HG03469 (cell line): ENCODE measurements at regions not wholly inside any gene's neighbourhood (a gene's known extent, or its start where the extent isn't known, plus 50 kb on each side); places are given as distances from the start of the nearest gene placed in this dataset.
A peak's percentile ranks its signal among the peaks of the same experiment; 100 is the strongest.

Source experiments
- ATAC-seq: cut with Tn5 transposase; IDR thresholded peaks from one replicate; pipeline ENCODE4 v1.9.1; 2021; ENCODE audit warnings: mild to moderate bottlenecking, moderate library complexity, moderate number of reproducible peaks; ENCODE audit not compliant: unreplicated experiment

DNA sequence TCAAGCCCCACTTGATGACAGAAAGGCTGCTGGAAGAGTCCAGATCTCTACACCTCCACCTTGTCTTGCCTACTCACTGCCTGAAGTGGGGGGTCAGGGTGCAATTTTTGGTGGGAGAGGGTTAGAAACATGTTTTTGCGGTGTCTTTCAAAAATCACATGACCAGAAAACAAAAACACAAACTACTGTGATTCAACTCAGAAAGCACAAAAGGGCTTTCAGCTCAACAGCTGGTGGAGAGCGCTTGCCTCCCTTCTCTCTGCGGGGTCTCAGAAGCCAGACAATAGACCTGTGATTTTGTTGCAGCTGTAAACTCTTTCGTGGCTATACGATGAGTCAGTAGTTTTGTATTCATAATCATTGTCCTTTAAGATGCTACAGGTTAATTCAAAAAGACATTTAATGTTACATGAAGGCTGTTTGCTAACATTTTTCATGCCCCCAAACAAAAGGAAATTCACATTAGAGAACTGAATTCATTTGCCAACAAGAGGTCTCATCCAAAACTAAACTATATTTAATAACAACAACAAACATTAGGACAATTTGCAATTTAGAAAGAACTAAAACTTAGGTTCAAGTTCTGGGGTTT is 172.6 kb upstream of the RAI14 start:
- no peak for ATAC-seq

GRCh38 chr5:34484216-34484920 is 171.8 kb upstream of the RAI14 start:
- ATAC-seq = no peak

- ATAC-seq = no peak
Measured at GRCh38 chr5:34485768-34486030, 170.4 kb upstream of the RAI14 start.

DNA sequence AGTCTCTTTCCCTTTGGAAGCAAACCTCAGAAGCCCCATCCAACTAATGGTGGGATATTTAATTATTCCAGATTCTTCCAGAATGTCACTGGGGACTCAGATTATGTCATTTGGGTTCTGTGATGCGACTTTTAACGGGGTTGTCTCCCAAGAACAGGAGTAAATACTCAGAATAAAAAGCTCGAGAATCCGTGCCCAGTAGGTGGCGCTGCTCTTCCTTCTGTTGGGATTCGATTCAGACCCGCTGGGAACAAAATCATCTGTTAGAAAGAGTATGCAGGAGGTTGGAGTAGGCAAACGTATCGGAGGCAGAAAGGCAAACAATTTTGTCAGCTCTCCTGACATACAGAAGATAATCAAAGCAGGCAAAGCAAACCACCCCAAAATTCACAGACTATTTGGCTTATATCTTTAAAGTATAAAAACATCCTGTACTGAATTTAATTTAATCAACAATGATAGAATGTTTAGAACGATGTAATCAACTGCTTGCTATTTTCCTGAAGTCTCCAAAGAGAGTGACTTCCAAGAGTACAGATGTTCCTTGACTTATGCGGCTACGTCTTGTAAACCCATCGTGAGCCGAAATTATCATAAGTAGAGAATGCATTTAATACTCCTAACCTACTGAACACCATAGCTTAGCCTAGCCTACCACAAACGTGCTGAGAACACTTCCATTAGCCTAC is 169.8 kb upstream of the RAI14 start:
- no peak for ATAC-seq

- ATAC-seq = no peak
Measured at GRCh38 chr5:34486849-34487158, 169.3 kb upstream of the RAI14 start.

DNA sequence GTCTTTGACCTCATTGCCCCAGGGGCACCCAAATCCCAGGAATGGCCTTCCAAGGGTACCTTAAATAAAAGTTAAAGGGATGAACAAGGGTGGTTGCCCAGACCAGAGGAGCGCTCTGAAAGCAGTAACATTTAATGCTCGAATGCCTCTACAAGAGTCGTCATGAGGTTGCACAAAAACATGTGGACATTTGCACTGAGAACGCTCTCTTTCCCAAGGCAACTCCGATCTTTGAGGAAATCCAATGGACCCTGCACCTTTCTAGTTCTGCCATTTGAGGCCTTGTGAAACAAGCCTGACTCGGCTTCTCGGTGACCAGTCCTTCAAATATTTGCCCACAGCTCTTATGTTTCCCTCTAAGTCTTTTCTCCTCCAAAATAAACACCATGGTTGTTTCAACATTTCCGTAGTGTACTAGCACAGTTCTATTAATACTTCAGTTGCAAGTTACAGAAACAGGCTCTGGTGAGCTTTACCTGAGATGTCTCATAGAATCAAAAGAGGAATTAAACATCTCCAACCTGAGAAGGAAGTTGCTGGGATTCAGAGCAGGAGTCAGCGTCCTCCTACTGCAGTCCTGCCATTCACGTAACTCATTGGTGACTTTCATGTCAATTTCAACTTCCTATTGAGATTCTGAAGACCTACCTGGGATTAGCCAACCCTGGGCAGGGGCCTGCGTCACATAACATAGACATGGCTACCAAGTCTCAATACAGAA is 168.8 kb upstream of the RAI14 start:
- ATAC-seq = no peak

DNA sequence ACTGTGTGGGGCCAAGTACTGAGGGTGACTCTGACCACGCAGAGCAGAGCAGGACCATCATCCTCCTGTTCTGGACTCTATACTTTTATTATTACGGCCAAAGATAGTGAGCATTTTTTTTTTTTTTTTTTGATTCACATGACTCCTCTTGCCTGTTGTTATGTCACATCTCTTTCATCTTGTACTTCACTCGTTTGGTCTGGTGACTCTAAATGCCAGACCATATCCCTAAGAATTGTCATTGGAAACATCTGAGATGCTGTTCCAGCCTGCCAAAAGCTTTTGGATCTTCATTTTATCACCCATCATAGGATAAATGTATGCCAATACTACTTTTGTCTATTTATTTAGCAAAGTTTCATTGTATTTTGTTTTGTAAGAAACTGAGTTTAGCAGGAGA is 168.2 kb upstream of the RAI14 start:
- ATAC-seq = no peak

DNA sequence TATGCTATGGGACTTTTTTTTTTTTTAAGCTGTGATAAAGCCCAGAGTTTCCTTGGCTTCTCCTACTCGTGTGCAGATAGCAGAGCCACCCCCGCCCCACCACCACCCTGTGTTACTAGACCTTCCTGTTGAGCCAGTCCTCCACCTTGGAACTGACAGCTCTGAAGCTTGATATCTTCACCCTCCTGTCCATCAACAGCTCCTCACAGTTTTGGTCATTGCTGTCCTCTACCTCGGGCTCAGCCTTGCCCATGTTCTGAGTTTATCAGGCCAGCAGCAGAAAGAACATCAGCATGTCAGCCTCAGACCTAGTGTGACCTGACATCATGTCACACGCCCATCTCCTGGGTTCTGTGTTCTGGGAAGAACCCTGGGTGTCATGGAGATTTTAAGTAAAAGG is 167.1 kb upstream of the RAI14 start:
- ATAC-seq = no peak

GRCh38 chr5:34490506-34491250 is 165.4 kb upstream of the RAI14 start:
- ATAC-seq = no peak

DNA sequence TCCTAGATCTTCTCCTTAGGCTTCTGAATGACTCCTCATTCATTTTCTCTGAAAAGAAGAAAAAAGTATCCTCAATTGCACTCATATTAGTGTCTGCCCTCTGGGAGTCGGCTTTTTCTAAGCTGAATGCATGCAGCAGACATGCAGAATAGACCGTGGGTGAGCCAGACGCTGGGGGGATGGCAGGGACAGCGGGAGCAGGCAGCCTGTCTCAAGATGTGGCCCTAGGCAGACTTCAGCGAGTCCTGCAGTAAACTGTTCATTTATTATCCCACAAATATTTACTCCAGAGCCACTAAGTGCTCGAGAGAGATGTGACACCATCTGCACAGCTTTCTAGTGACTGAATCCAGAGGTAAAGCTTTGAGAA is 164.9 kb upstream of the RAI14 start:
- ATAC-seq = no peak

GRCh38 chr5:34494111-34494755 is 161.9 kb upstream of the RAI14 start:
- ATAC-seq = no peak

- no peak for ATAC-seq
Measured at GRCh38 chr5:34495178-34495577, 160.9 kb upstream of the RAI14 start.

DNA sequence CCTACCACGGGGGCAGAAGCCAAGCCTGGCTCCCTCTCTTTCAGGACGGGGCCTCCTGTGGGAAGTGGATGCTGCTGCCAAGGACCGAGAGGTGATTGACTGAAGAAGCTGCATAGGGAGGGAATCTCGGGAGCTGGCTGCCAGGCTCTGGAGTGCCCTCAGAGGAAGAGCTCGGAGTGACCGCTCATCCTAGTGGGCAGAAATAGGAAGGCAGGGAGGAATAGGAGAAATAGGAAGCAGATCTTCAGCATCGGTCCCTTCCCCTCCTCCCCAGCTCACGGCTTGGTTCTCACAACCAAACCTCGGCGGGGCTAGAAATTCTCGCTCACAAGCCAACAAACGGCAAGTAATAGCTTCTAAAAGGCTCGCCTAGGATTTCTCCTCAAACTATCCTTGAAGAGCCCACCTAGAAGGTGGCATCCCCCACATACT is 159.9 kb upstream of the RAI14 start:
- ATAC-seq = no peak

DNA sequence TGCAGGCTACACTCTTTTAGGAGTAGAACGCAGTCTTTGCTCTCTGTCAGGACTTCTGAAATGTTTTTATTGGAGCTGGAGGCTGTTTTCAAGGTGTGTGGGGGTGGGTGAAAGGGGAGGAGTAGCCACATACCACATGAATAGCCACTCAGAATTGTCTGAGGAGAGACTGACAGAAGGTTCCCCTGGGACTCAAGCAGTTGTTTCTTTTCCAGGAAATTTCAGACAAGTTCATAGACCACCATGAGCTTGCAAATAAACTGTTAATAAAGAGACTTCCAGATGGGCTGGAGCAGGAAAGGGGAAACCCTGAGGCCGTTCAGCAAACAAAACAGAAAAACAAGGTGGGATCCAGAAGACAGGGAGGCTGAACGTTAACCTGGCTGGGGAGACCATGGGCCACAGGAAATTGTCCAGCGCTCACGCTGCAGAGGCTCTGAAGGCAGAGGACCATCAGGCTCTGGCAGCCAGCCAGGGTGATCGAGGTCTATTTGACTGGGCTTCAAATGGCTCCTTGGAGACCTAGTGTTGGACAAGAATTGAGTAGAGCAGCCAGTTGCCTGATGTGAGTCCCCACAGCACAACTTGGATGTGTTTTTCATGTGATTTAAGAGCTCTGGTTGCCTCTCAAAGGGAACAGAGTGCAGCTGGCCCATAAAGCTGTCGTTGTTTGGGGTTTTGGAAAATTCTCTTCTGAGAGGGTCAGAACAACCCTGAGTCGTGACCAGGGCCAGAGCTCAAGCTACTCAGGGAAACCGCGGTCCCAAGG is 159.2 kb upstream of the RAI14 start:
- ATAC-seq = no peak

- no peak for ATAC-seq
Measured at GRCh38 chr5:34497470-34497808, 158.7 kb upstream of the RAI14 start.

DNA sequence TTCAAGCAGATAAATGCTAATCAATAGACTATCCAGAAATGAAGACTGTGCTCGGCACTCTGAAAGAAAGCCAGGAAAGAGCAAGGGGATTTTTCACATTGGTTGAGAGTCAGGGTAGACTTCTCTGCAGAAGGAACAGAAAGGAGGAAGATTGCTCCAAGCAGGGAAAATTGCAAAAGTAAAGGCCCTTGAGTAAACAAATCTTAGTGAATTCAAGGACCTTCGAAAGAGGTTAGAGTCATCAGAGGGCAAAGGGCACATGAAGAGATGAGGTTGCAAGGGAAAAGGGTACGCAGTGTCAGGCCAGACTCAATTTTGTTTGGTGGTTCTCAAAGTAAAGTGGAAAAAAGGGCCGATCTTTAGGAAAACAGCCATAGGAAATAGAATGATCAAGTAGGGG is 157.6 kb upstream of the RAI14 start:
- no peak for ATAC-seq

- ATAC-seq = peak; percentile 88
Measured at GRCh38 chr5:34499001-34499734, 157.0 kb upstream of the RAI14 start.

DNA sequence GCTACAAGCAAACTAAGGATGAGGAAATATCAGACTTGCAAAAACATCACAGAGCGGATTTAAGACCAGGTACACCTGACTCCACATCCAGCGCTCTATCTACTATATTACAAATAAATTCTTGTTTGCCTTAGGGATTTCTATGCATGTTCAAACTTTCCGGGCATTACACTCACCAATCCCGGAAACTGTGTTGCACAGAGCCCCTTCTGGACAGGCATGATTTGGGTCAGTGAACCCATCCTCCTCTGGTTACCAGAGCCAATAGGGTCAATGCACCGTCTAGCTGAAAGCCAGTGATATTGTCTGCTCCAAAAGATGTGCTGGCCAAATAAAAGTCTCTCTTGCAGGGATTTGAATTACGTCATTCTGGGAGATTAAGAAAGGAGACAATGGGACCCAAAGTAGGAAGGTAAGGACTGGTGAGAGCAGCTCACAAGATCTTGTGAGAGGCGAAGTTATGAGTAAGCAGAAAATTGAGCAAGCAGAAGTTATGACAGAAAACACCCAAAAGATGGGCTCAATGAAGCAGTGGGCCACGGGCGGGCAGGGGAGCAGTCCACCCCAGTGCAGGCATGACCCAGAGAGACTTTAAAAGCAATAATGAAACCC is 155.8 kb upstream of the RAI14 start:
- no peak for ATAC-seq

DNA sequence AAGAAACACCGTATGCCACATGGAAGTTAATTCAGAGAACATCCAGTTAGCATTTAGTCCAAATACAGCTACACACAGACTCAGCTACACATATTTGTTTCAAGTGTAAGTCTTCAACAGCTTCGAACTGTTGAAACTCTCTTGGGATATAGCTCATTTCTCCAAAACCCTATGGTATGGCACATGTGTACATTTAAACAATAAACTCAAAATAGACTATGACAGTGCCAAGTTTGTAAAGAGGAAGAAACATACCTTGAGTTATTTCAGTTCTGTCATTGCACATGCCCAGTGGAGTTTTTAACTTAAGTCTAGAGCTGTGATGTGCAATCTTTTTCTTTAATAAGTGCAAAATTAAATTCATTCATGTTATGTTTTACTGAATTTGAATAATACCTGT is 155.1 kb upstream of the RAI14 start:
- peak; percentile 25 for ATAC-seq
